Fibroblast of the aortic adventitia (primary cell): ENCODE measurements at regions not wholly inside any gene's neighbourhood (a gene's known extent, or its start where the extent isn't known, plus 50 kb on each side); places are given as distances from the start of the nearest gene placed in this dataset.

Source experiments
- DNase-seq: peaks from one replicate; pipeline ENCODE4 v3.0.0-alpha.2; 2010; ENCODE audit warnings: low read depth
- H3K4me3 ChIP-seq: 2 replicates; pipeline ENCODE4 v1.5.1; 2011; ENCODE audit warnings: low read depth, mild to moderate bottlenecking, control low read depth, low read length, moderate library complexity
- CTCF ChIP-seq: IDR thresholded peaks from 2 replicates; pipeline ENCODE4 v1.5.1; 2011; ENCODE audit warnings: mild to moderate bottlenecking, low read length, control low read depth, inconsistent platforms; ENCODE audit not compliant: insufficient read depth

DNA sequence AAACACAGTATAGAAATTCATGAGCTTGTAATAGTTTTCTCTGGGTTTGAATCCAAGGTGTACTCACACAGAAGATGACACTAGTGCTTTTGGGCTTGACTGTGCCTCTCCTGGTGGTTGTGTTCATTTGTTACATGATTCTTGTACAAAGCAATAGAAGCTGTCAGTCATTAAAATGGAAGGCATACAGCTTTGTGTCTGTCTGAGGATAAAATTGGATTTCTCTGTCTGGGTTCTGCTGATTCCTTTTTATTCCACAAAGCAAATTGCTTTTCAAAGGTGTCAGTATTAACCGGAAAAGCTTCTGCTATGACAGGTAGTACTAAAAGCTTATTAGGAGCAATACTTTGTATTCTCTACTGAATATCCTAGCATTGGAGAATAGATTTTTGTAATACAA is 361.2 kb downstream of the SLC6A15 start:
- no peak for DNase-seq
- no peak for TF ChIP-seq CTCF
- H3K4me3 ChIP-seq, result no peak overlapping the region

- H3K4me3 ChIP-seq, result no peak overlapping the region
- no peak for DNase-seq
- TF ChIP-seq CTCF, result no peak
Observed at GRCh38 chr12:84550518-84550917, 362.1 kb downstream of the SLC6A15 start.

- no peak overlapping the region for H3K4me3 ChIP-seq
- no peak for TF ChIP-seq CTCF
- DNase-seq, result no peak
Observed at GRCh38 chr12:84542289-84542688, 370.3 kb downstream of the SLC6A15 start.

- H3K4me3 ChIP-seq, result no peak overlapping the region
- no peak for TF ChIP-seq CTCF
- no peak for DNase-seq
Observed at GRCh38 chr12:84537666-84538065, 374.9 kb downstream of the SLC6A15 start.

- no peak for DNase-seq
- H3K4me3 ChIP-seq, result no peak overlapping the region
- TF ChIP-seq CTCF, result no peak
Observed at GRCh38 chr12:84512751-84513150, 399.8 kb downstream of the SLC6A15 start.

GRCh38 chr12:84508851-84509260 is 403.7 kb downstream of the SLC6A15 start:
- DNase-seq, result no peak
- H3K4me3 ChIP-seq, result no peak overlapping the region
- no peak for TF ChIP-seq CTCF
